ENCODE measurements at regions not wholly inside any gene's neighbourhood (a gene's known extent, or its start where the extent isn't known, plus 50 kb on each side); places are given as distances from the start of the nearest gene placed in this dataset.

DNA sequence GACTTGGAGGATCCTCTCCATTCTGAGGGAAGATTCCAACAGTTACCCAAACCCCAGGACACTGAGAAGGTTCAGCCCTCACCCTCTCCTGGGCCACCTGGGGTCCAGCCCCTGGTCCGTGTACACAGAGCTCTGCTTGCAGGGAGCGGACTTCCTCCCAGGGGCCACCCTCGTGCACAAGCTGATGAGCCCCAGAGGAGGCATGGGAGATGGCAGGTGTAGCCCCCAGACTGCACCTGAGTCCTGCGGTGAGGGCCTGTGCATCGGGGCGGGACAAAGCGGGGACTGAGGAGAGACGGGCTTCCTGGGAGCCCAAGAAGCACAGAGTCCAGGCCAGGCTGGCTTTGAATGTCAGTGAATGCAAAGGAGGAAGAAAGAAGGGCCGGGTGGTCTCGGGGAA is 1374.9 kb downstream of the BRD1 start:
- TF ChIP-seq POLR2A (IDR thresholded peaks at IDR 0.05; ENCODE audit: low read depth, low read length) (no peak), SPI1 (IDR thresholded peaks at IDR 0.05; ENCODE audit: low read depth, low read length) (no peak), POLR2AphosphoS5 (IDR thresholded peaks at IDR 0.05; ENCODE audit: low read depth, low read length) (no peak), TAF1 (IDR thresholded peaks at IDR 0.05; ENCODE audit: low read depth, low read length) (no peak), PAX5 (IDR thresholded peaks at IDR 0.05; ENCODE audit: insufficient read depth, low read length, severe bottlenecking) (no peak), POU2F2 (IDR thresholded peaks at IDR 0.05; ENCODE audit: low read depth, low read length) (no peak)

Data from GM12891 (cell line).